ENCODE measurements at regions not wholly inside any gene's neighbourhood (a gene's known extent, or its start where the extent isn't known, plus 50 kb on each side); places are given as distances from the start of the nearest gene placed in this dataset.

DNA sequence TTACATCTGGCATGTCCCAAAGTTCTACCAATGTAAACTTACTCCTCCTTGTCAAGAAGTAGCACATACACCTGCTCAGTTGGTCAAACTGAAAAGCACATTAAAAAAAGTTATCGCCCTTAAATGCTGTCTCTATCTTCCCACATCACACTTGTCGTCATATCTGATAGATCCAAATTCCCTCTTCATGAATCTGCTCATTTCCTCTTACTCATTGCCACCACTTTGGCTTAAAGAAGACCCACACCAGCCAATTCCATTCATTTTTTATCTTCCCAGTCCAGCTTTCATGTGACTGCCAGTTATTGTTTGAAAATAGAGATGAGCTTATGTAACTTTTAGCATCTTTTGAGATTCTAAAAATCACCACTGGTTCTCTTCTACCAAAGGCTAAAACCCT lies 305.9 kb upstream of the MTNR1B start:
- TF ChIP-seq, protein P1, sequence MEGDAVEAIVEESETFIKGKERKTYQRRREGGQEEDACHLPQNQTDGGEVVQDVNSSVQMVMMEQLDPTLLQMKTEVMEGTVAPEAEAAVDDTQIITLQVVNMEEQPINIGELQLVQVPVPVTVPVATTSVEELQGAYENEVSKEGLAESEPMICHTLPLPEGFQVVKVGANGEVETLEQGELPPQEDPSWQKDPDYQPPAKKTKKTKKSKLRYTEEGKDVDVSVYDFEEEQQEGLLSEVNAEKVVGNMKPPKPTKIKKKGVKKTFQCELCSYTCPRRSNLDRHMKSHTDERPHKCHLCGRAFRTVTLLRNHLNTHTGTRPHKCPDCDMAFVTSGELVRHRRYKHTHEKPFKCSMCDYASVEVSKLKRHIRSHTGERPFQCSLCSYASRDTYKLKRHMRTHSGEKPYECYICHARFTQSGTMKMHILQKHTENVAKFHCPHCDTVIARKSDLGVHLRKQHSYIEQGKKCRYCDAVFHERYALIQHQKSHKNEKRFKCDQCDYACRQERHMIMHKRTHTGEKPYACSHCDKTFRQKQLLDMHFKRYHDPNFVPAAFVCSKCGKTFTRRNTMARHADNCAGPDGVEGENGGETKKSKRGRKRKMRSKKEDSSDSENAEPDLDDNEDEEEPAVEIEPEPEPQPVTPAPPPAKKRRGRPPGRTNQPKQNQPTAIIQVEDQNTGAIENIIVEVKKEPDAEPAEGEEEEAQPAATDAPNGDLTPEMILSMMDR (IDR thresholded peaks at IDR 0.05; ENCODE audit: low read depth, low read length, missing control alignments), result no peak
- H3K4me3 ChIP-seq (ENCODE audit: low read depth, low read length), result no peak overlapping the region
- in situ Hi-C loops (cut with HindIII; ENCODE audit: low sequenced_read_pairs), result no loop called here
- DNase-seq (ENCODE audit: low read depth), result no peak

DNA sequence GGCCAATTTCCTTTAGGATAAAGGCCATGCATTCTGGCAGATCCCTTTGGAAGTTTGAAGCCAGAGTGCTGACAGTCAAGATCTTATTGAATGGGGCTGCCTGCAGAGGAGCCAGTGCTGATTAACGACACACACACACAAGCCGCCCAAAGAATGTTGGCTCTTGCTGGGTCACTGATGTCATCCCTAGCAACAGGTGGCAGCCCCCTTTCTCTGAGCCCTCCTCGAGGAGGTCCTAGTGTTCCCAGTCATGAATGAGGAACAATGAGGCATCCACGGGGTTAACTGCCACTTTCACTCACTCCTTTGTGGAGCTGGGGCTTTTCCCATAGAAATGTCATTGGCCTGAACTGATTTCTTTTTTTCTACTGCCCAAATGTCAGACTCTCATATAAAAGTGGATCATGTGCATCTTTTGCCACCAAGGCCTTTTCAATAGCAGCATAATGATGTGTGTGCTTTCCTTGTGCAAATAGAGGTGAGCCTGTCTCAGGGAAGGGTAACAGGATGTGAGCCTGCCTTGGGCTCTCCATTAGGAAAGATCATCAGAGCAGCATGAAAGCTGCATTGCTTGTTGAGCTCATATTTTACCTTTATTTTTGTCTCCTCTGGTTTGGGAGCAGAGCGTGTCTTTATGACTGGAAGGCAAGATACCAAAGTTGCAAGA lies 301.8 kb upstream of the MTNR1B start:
- in situ Hi-C loops (cut with HindIII; ENCODE audit: low sequenced_read_pairs), result no loop called here
- TF ChIP-seq, protein P1 (IDR thresholded peaks at IDR 0.05; ENCODE audit: low read depth, low read length, missing control alignments), result no peak
- H3K4me3 ChIP-seq (ENCODE audit: low read depth, low read length), result no peak overlapping the region
- no peak for DNase-seq (ENCODE audit: low read depth)

DNA sequence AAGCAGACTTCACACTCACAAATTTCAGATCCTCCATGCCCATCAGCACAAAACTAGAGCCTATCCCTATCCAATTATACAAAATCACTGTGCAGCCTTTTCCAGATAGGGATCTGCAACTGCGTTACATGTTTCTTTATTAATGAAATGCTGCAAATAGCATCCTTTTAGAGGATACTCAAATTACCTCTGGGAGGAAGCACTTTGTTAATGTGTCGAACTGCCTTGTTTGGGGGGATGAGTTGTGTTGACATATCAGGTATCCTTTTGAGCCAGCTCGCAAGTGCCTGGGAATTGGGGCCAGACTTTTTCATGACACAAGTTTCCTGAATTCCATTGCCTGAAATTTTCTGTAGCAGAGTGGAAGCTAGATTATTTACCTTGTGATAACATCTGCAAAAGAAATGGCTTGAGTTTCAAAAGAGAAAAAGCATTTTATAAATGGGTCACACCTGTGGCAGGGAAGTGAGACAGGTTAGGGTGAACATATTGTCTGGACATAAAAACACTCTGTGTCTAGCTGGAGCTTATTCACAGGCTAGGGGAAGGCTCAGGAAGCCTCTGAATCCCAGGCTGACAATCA lies 299.1 kb upstream of the MTNR1B start:
- H3K4me3 ChIP-seq (ENCODE audit: low read depth, low read length), result no peak overlapping the region
- no peak for DNase-seq (ENCODE audit: low read depth)
- TF ChIP-seq, protein P1 (IDR thresholded peaks at IDR 0.05; ENCODE audit: low read depth, low read length, missing control alignments), result no peak
- in situ Hi-C loops (cut with HindIII; ENCODE audit: low sequenced_read_pairs), result no loop called here

DNA sequence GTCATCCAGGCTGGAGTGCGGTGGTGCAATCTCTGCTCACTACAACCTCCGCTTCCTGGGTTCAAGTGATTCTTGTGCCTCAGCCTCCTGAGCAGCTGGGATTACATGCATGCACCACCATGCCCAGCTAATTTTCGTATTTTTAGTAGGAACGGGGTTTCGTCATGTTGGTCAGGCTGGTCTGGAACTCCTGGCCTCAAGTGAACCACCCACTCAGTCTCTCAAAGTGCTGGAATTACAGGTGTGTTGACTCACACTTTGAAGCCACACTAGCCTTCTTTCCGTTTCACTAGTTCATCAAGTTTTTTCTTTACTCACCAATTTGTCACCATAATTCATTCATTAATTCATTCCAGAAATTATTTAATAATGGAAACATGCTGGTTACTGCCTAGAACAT lies 298.4 kb upstream of the MTNR1B start:
- TF ChIP-seq, protein P1 (IDR thresholded peaks at IDR 0.05; ENCODE audit: low read depth, low read length, missing control alignments), result no peak
- in situ Hi-C loops (cut with HindIII; ENCODE audit: low sequenced_read_pairs), result no loop called here
- DNase-seq (ENCODE audit: low read depth), result no peak
- H3K4me3 ChIP-seq (ENCODE audit: low read depth, low read length), result no peak overlapping the region

DNA sequence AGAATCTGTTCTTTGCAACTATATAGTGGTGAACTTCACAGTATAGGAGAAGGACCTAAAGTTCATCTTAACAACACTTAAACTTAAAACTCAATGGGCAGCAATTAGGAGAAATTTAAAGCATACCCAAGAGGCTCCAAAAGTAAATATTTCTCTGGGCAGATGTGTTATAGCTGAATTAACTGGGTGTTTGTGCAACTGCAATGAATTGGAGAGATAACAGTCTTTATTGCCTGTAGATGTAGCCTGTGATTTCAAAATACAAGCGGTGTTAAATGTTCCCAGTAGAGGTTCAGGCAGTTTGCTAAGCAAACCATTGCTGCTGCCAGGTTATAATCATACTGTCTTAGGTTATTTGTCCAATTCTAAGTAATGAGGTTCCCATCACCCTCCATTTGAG lies 294.1 kb upstream of the MTNR1B start:
- no peak overlapping the region for H3K4me3 ChIP-seq (ENCODE audit: low read depth, low read length)
- TF ChIP-seq, protein P1 (IDR thresholded peaks at IDR 0.05; ENCODE audit: low read depth, low read length, missing control alignments), result no peak
- DNase-seq (ENCODE audit: low read depth), result no peak
- in situ Hi-C loops (cut with HindIII; ENCODE audit: low sequenced_read_pairs), result no loop called here

DNA sequence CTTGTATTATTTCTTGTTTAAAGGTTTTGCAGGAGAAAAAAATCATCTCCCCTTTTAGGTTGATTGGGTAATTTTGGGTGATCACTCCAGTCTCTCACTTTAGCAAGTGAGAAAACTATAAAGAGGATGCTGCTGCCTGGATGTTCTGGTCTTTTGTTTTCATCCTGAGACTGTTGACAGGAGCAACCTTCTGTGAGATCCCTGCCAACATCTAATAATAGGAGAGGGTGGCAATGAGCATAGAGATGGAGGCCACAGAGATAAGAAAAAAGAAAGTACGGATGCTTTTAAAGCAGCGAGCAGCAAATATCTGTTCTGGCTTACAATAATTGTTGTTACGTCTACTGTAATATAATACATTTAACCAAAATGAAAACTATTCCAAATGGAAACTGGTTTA lies 293.6 kb upstream of the MTNR1B start:
- in situ Hi-C loops (cut with HindIII; ENCODE audit: low sequenced_read_pairs), result no loop called here
- DNase-seq (ENCODE audit: low read depth), result no peak
- no peak overlapping the region for H3K4me3 ChIP-seq (ENCODE audit: low read depth, low read length)
- TF ChIP-seq, protein P1 (IDR thresholded peaks at IDR 0.05; ENCODE audit: low read depth, low read length, missing control alignments), result no peak
